ENCODE measurements at regions not wholly inside any gene's neighbourhood (a gene's known extent, or its start where the extent isn't known, plus 50 kb on each side); places are given as distances from the start of the nearest gene placed in this dataset.
"Not testable (repeated sequence)": the region's sequence is repeated elsewhere in the genome, so short reads cannot be mapped to it uniquely, and the experiment has no call there.

GRCh38 chr2:2775018-2775417 is 443.9 kb upstream of the MYT1L start:
- Histone ChIP-seq H3K27ac (no peak overlapping the region), H3K27me3 (replicated peaks; ENCODE audit: insufficient read depth) (no peaks in the 10 kb centered on the region), H3K4me1 (ENCODE audit: control insufficient read depth in 1 of 2, low read depth in 2 of 2) (peaks cover 0 to 4% of the 10 kb centered on the region in 2 donors), H3K36me3 (no peaks in the 10 kb centered on the region), H3K4me3 (no peak overlapping the region), H3K9me3 (no peaks in the 10 kb centered on the region)
- no peak for TF ChIP-seq CTCF (IDR thresholded peaks at IDR 0.05)
- no peak for DNase-seq (ENCODE audit: low spot score)
- ATAC-seq (ENCODE audit: insufficient number of reproducible peaks, low FRiP score, low read depth), result no peak

GRCh38 chr2:2773692-2774091 is 442.6 kb upstream of the MYT1L start:
- H3K4me3 ChIP-seq, result no peak overlapping the region
- ATAC-seq (ENCODE audit: insufficient number of reproducible peaks, low FRiP score, low read depth) (no peak), DNase-seq (ENCODE audit: low spot score) (no peak)
- H3K9me3 ChIP-seq, result no peaks in the 10 kb centered on the region
- H3K4me1 ChIP-seq (ENCODE audit: control insufficient read depth in 1 of 2, low read depth in 2 of 2), result peaks cover 0 to 12% of the 10 kb centered on the region in 2 donors
- H3K36me3 ChIP-seq, result no peaks in the 10 kb centered on the region
- no peak overlapping the region for H3K27ac ChIP-seq
- H3K27me3 ChIP-seq (replicated peaks; ENCODE audit: insufficient read depth), result no peaks in the 10 kb centered on the region
- no peak for TF ChIP-seq CTCF (IDR thresholded peaks at IDR 0.05)

GRCh38 chr2:2773080-2773479 is 442.0 kb upstream of the MYT1L start:
- not testable (repeated sequence) for DNase-seq (ENCODE audit: low spot score); ATAC-seq (ENCODE audit: insufficient number of reproducible peaks, low FRiP score, low read depth); H3K9me3 ChIP-seq; H3K27me3 ChIP-seq (replicated peaks; ENCODE audit: insufficient read depth); H3K27ac ChIP-seq; H3K4me3 ChIP-seq; H3K36me3 ChIP-seq
- H3K4me1 ChIP-seq (ENCODE audit: control insufficient read depth in 1 of 2, low read depth in 2 of 2), result peaks cover 0 to 12% of the 10 kb centered on the region in 2 donors

GRCh38 chr2:2771721-2772411 is 440.8 kb upstream of the MYT1L start:
- Histone ChIP-seq H3K27me3 (replicated peaks; ENCODE audit: insufficient read depth) (no peaks in the 10 kb centered on the region), H3K4me3 (no peak overlapping the region), H3K4me1 (ENCODE audit: control insufficient read depth in 1 of 2, low read depth in 2 of 2) (peaks cover 0 to 12% of the 10 kb centered on the region in 2 donors), H3K36me3 (no peaks in the 10 kb centered on the region), H3K27ac (no peak overlapping the region), H3K9me3 (no peaks in the 10 kb centered on the region)
- DNase-seq (ENCODE audit: low spot score) (no peak), ATAC-seq (ENCODE audit: insufficient number of reproducible peaks, low FRiP score, low read depth) (no peak)
- TF ChIP-seq CTCF (IDR thresholded peaks at IDR 0.05), result no peak

- Histone ChIP-seq H3K27me3 (replicated peaks; ENCODE audit: insufficient read depth) (no peaks in the 10 kb centered on the region), H3K4me3 (peak overlapping the region; percentile 43), H3K9me3 (no peaks in the 10 kb centered on the region), H3K27ac (no peak overlapping the region), H3K4me1 (ENCODE audit: control insufficient read depth in 1 of 2, low read depth in 2 of 2) (peaks cover 0 to 12% of the 10 kb centered on the region in 2 donors), H3K36me3 (no peaks in the 10 kb centered on the region)
- peak; percentile 32 for TF ChIP-seq CTCF (IDR thresholded peaks at IDR 0.05)
- no peak for DNase-seq (ENCODE audit: low spot score)
- no peak for ATAC-seq (ENCODE audit: insufficient number of reproducible peaks, low FRiP score, low read depth)
These were observed 438.7 kb upstream of the MYT1L start for GRCh38 chr2:2769481-2770431.
